ENCODE measurements at regions not wholly inside any gene's neighbourhood (a gene's known extent, or its start where the extent isn't known, plus 50 kb on each side); places are given as distances from the start of the nearest gene placed in this dataset.

GRCh38 chr4:41880022-41880837 is 55.0 kb upstream of the TMEM33 start:
- H3K9ac ChIP-seq (ENCODE audit: control insufficient read depth, extremely low read depth, insufficient read depth, low read length): no peak overlapping the region
- H3K9me3 ChIP-seq (ENCODE audit: control insufficient read depth, low read depth, low read length): no peaks in the 10 kb centered on the region
- no peak overlapping the region for H3K4me3 ChIP-seq (ENCODE audit: control insufficient read depth in 2 of 3, extremely low read depth in 1 of 3, insufficient read depth in 2 of 3, low read depth in 1 of 3, low read length in 3 of 3)
- no peak overlapping the region for H3K27ac ChIP-seq (ENCODE audit: control insufficient read depth, insufficient read depth, low read length)
- no peak overlapping the region for H3K4me2 ChIP-seq (ENCODE audit: control insufficient read depth, extremely low read depth, insufficient read depth, low read depth, low read length)
- H2AFZ ChIP-seq (ENCODE audit: control insufficient read depth, low read length): no peak overlapping the region
- dilution Hi-C loops (cut with MboI; ENCODE audit: extremely low pct_ligation_motif_present, low sequenced_read_pairs): no loop called here
- FAIRE-seq (no peak), DNase-seq (ENCODE audit: low read depth, low spot score) (no peak)
- H3K36me3 ChIP-seq (ENCODE audit: control insufficient read depth in 2 of 2, extremely low read depth in 1 of 2, insufficient read depth in 2 of 2, low read length in 2 of 2): no peaks in the 10 kb centered on the region
- H3K9me1 ChIP-seq (ENCODE audit: control insufficient read depth, extremely low read depth, insufficient read depth, low read length): no peaks in the 10 kb centered on the region
- no peaks in the 10 kb centered on the region for H3K4me1 ChIP-seq (ENCODE audit: control insufficient read depth, extremely low read depth, insufficient read depth, low read length)
- TF ChIP-seq EZH2 (IDR thresholded peaks at IDR 0.05; ENCODE audit: low read length) (peak; percentile 70), CTCF (optimal IDR thresholded peaks at IDR 0.05 in 1 of 3, IDR thresholded peaks at IDR 0.05 in 1 of 3, conservative IDR thresholded peaks at IDR 0.05 in 1 of 3; ENCODE audit: extremely low read depth in 1 of 3, insufficient read depth in 2 of 3, low read length in 3 of 3) (no peak)
- peaks cover 3% of the 10 kb centered on the region for H4K20me1 ChIP-seq (ENCODE audit: control insufficient read depth, extremely low read depth, insufficient read depth, low read length)
- H3K27me3 ChIP-seq (ENCODE audit: control insufficient read depth, extremely low read depth, insufficient read depth, low read length): peaks cover 70% of the 10 kb centered on the region
- no peaks in the 10 kb centered on the region for H3K79me2 ChIP-seq (ENCODE audit: control insufficient read depth, insufficient read depth, low read length)

- no peaks in the 10 kb centered on the region for H3K4me1 ChIP-seq (ENCODE audit: control insufficient read depth, extremely low read depth, insufficient read depth, low read length)
- dilution Hi-C loops (cut with MboI; ENCODE audit: extremely low pct_ligation_motif_present, low sequenced_read_pairs): no loop called here
- no peaks in the 10 kb centered on the region for H3K79me2 ChIP-seq (ENCODE audit: control insufficient read depth, insufficient read depth, low read length)
- H3K36me3 ChIP-seq (ENCODE audit: control insufficient read depth in 2 of 2, extremely low read depth in 1 of 2, insufficient read depth in 2 of 2, low read length in 2 of 2): no peaks in the 10 kb centered on the region
- H3K4me3 ChIP-seq (ENCODE audit: control insufficient read depth in 2 of 3, extremely low read depth in 1 of 3, insufficient read depth in 2 of 3, low read depth in 1 of 3, low read length in 3 of 3): no peak overlapping the region
- no peaks in the 10 kb centered on the region for H3K9me1 ChIP-seq (ENCODE audit: control insufficient read depth, extremely low read depth, insufficient read depth, low read length)
- H2AFZ ChIP-seq (ENCODE audit: control insufficient read depth, low read length): no peak overlapping the region
- peaks cover 3% of the 10 kb centered on the region for H4K20me1 ChIP-seq (ENCODE audit: control insufficient read depth, extremely low read depth, insufficient read depth, low read length)
- DNase-seq (ENCODE audit: low read depth, low spot score) (no peak), FAIRE-seq (no peak)
- H3K4me2 ChIP-seq (ENCODE audit: control insufficient read depth, extremely low read depth, insufficient read depth, low read depth, low read length): no peak overlapping the region
- H3K9me3 ChIP-seq (ENCODE audit: control insufficient read depth, low read depth, low read length): no peaks in the 10 kb centered on the region
- TF ChIP-seq CTCF (optimal IDR thresholded peaks at IDR 0.05 in 1 of 3, IDR thresholded peaks at IDR 0.05 in 1 of 3, conservative IDR thresholded peaks at IDR 0.05 in 1 of 3; ENCODE audit: extremely low read depth in 1 of 3, insufficient read depth in 2 of 3, low read length in 3 of 3) (no peak), EZH2 (IDR thresholded peaks at IDR 0.05; ENCODE audit: low read length) (no peak)
- H3K27ac ChIP-seq (ENCODE audit: control insufficient read depth, insufficient read depth, low read length): no peak overlapping the region
- no peak overlapping the region for H3K9ac ChIP-seq (ENCODE audit: control insufficient read depth, extremely low read depth, insufficient read depth, low read length)
- peaks cover 71% of the 10 kb centered on the region for H3K27me3 ChIP-seq (ENCODE audit: control insufficient read depth, extremely low read depth, insufficient read depth, low read length)
These were observed 55.7 kb upstream of the TMEM33 start for GRCh38 chr4:41879552-41879951.
